Activated CD4-positive, alpha-beta T cell treated with anti-CD3 and anti-CD28 coated beads, Interleukin-2, amount 10 ng/mL, durations not matched to agents 24 days and 14 days (primary cell): ENCODE measurements at regions not wholly inside any gene's neighbourhood (a gene's known extent, or its start where the extent isn't known, plus 50 kb on each side); places are given as distances from the start of the nearest gene placed in this dataset.

Experiments
- DNase-seq: peaks from one replicate; pipeline ENCODE4 v3.0.0; 2022
- H3K27ac Mint-ChIP-seq: one replicate; pipeline ENCODE4 v1.8.0; 2022; ENCODE audit warnings: mild to moderate bottlenecking, mixed read lengths
- H3K27me3 Mint-ChIP-seq: one replicate; pipeline ENCODE4 v1.8.0; 2022; ENCODE audit warnings: mixed read lengths
- H3K36me3 Mint-ChIP-seq: one replicate; pipeline ENCODE4 v1.8.0; 2022; ENCODE audit warnings: low read depth, mild to moderate bottlenecking, mixed read lengths
- H3K4me1 Mint-ChIP-seq: one replicate; pipeline ENCODE4 v1.8.0; 2021; ENCODE audit warnings: mixed read lengths
- H3K4me3 Mint-ChIP-seq: one replicate; pipeline ENCODE4 v1.8.0; 2022; ENCODE audit warnings: mild to moderate bottlenecking, moderate library complexity, mixed read lengths
- H3K9me3 Mint-ChIP-seq: one replicate; pipeline ENCODE4 v1.8.0; 2021; ENCODE audit warnings: mixed read lengths
- intact Hi-C: fragments of 100-400 bp; cut with micrococcal nuclease; formaldehyde crosslinking; loops from one replicate; pipeline ENCODE4 v1.15.1; 2023

GRCh38 chr3:30069056-30069455 lies 537.3 kb upstream of the TGFBR2 start:
- DNase-seq = no peak
- no peaks in the 10 kb centered on the region for H3K27me3 Mint-ChIP-seq
- intact Hi-C loops = no loop called here
- H3K4me1 Mint-ChIP-seq = no peaks in the 10 kb centered on the region
- H3K9me3 Mint-ChIP-seq = peaks cover 11% of the 10 kb centered on the region
- H3K36me3 Mint-ChIP-seq = no peaks in the 10 kb centered on the region
- no peak overlapping the region for H3K27ac Mint-ChIP-seq
- H3K4me3 Mint-ChIP-seq = no peak overlapping the region

- H3K27me3 Mint-ChIP-seq = no peaks in the 10 kb centered on the region
- no peak overlapping the region for H3K4me3 Mint-ChIP-seq
- no peak overlapping the region for H3K27ac Mint-ChIP-seq
- peaks cover 2% of the 10 kb centered on the region for H3K4me1 Mint-ChIP-seq
- intact Hi-C loops = no loop called here
- peaks cover 7% of the 10 kb centered on the region for H3K9me3 Mint-ChIP-seq
- no peak for DNase-seq
- no peaks in the 10 kb centered on the region for H3K36me3 Mint-ChIP-seq
These were observed 533.4 kb upstream of the TGFBR2 start for GRCh38 chr3:30073040-30073439.

- no peak for DNase-seq
- H3K27me3 Mint-ChIP-seq = no peaks in the 10 kb centered on the region
- intact Hi-C loops = no loop called here
- H3K4me3 Mint-ChIP-seq = no peak overlapping the region
- H3K27ac Mint-ChIP-seq = no peak overlapping the region
- no peaks in the 10 kb centered on the region for H3K36me3 Mint-ChIP-seq
- H3K4me1 Mint-ChIP-seq = peaks cover 2% of the 10 kb centered on the region
- peaks cover 7% of the 10 kb centered on the region for H3K9me3 Mint-ChIP-seq
These were observed 532.8 kb upstream of the TGFBR2 start for GRCh38 chr3:30073622-30074021.

GRCh38 chr3:30075514-30075913 lies 530.9 kb upstream of the TGFBR2 start:
- Mint-ChIP-seq H3K4me1 (peaks cover 2% of the 10 kb centered on the region), H3K36me3 (no peaks in the 10 kb centered on the region), H3K4me3 (no peak overlapping the region), H3K9me3 (peaks cover 7% of the 10 kb centered on the region), H3K27ac (no peak overlapping the region), H3K27me3 (peaks cover under 1% of the 10 kb centered on the region)
- intact Hi-C loops = no loop called here
- DNase-seq = no peak

GRCh38 chr3:30076899-30077298 lies 529.5 kb upstream of the TGFBR2 start:
- Mint-ChIP-seq H3K36me3 (no peaks in the 10 kb centered on the region), H3K27me3 (peaks cover 1% of the 10 kb centered on the region), H3K4me3 (no peak overlapping the region), H3K9me3 (peaks cover 7% of the 10 kb centered on the region), H3K4me1 (peaks cover 2% of the 10 kb centered on the region), H3K27ac (no peak overlapping the region)
- no peak for DNase-seq
- intact Hi-C loops = no loop called here

GRCh38 chr3:30077746-30078145 lies 528.7 kb upstream of the TGFBR2 start:
- H3K4me1 Mint-ChIP-seq = peaks cover 2% of the 10 kb centered on the region
- H3K36me3 Mint-ChIP-seq = no peaks in the 10 kb centered on the region
- H3K4me3 Mint-ChIP-seq = no peak overlapping the region
- intact Hi-C loops = no loop called here
- DNase-seq = no peak
- peaks cover 3% of the 10 kb centered on the region for H3K27me3 Mint-ChIP-seq
- H3K27ac Mint-ChIP-seq = no peak overlapping the region
- H3K9me3 Mint-ChIP-seq = peaks cover 7% of the 10 kb centered on the region

- intact Hi-C loops = no loop called here
- no peak overlapping the region for H3K27ac Mint-ChIP-seq
- no peaks in the 10 kb centered on the region for H3K36me3 Mint-ChIP-seq
- H3K27me3 Mint-ChIP-seq = peaks cover 3% of the 10 kb centered on the region
- H3K9me3 Mint-ChIP-seq = peaks cover 7% of the 10 kb centered on the region
- H3K4me3 Mint-ChIP-seq = no peak overlapping the region
- DNase-seq = no peak
- H3K4me1 Mint-ChIP-seq = peaks cover 2% of the 10 kb centered on the region
These were observed 527.7 kb upstream of the TGFBR2 start for GRCh38 chr3:30078736-30079135.

- peaks cover 1% of the 10 kb centered on the region for H3K4me1 Mint-ChIP-seq
- H3K4me3 Mint-ChIP-seq = no peak overlapping the region
- intact Hi-C loops = no loop called here
- H3K27ac Mint-ChIP-seq = no peak overlapping the region
- DNase-seq = no peak
- no peaks in the 10 kb centered on the region for H3K9me3 Mint-ChIP-seq
- H3K27me3 Mint-ChIP-seq = peaks cover 14% of the 10 kb centered on the region
- H3K36me3 Mint-ChIP-seq = no peaks in the 10 kb centered on the region
These were observed 524.5 kb upstream of the TGFBR2 start for GRCh38 chr3:30081904-30082303.

- Mint-ChIP-seq H3K4me1 (peaks cover 1% of the 10 kb centered on the region), H3K27me3 (peaks cover 16% of the 10 kb centered on the region), H3K9me3 (no peaks in the 10 kb centered on the region), H3K4me3 (no peak overlapping the region), H3K27ac (no peak overlapping the region), H3K36me3 (no peaks in the 10 kb centered on the region)
- intact Hi-C loops = no loop called here
- DNase-seq = no peak
These were observed 523.7 kb upstream of the TGFBR2 start for GRCh38 chr3:30082652-30083051.

- Mint-ChIP-seq H3K4me1 (peaks cover 1% of the 10 kb centered on the region), H3K27me3 (peaks cover 17% of the 10 kb centered on the region), H3K9me3 (no peaks in the 10 kb centered on the region), H3K4me3 (no peak overlapping the region), H3K27ac (no peak overlapping the region), H3K36me3 (no peaks in the 10 kb centered on the region)
- intact Hi-C loops = no loop called here
- no peak for DNase-seq
These were observed 523.1 kb upstream of the TGFBR2 start for GRCh38 chr3:30083315-30083714.

GRCh38 chr3:30084316-30084715 lies 522.1 kb upstream of the TGFBR2 start:
- no peak overlapping the region for H3K27ac Mint-ChIP-seq
- intact Hi-C loops = no loop called here
- no peaks in the 10 kb centered on the region for H3K9me3 Mint-ChIP-seq
- no peak overlapping the region for H3K4me3 Mint-ChIP-seq
- H3K27me3 Mint-ChIP-seq = peaks cover 17% of the 10 kb centered on the region
- no peaks in the 10 kb centered on the region for H3K36me3 Mint-ChIP-seq
- DNase-seq = peak; percentile 10
- H3K4me1 Mint-ChIP-seq = peaks cover 1% of the 10 kb centered on the region

GRCh38 chr3:30084971-30085403 lies 521.4 kb upstream of the TGFBR2 start:
- Mint-ChIP-seq H3K27ac (no peak overlapping the region), H3K4me3 (no peak overlapping the region), H3K36me3 (no peaks in the 10 kb centered on the region), H3K4me1 (peaks cover 1% of the 10 kb centered on the region), H3K9me3 (no peaks in the 10 kb centered on the region), H3K27me3 (peaks cover 17% of the 10 kb centered on the region)
- peak; percentile 45 for DNase-seq
- intact Hi-C loops = no loop called here

GRCh38 chr3:30085486-30085885 lies 520.9 kb upstream of the TGFBR2 start:
- Mint-ChIP-seq H3K4me1 (peaks cover 1% of the 10 kb centered on the region), H3K9me3 (no peaks in the 10 kb centered on the region), H3K36me3 (no peaks in the 10 kb centered on the region), H3K27me3 (peaks cover 20% of the 10 kb centered on the region), H3K4me3 (no peak overlapping the region), H3K27ac (no peak overlapping the region)
- intact Hi-C loops = no loop called here
- DNase-seq = peak; percentile 8

- intact Hi-C loops = no loop called here
- peaks cover 12% of the 10 kb centered on the region for H3K27me3 Mint-ChIP-seq
- H3K36me3 Mint-ChIP-seq = no peaks in the 10 kb centered on the region
- H3K4me1 Mint-ChIP-seq = no peaks in the 10 kb centered on the region
- peaks cover 10% of the 10 kb centered on the region for H3K9me3 Mint-ChIP-seq
- no peak overlapping the region for H3K27ac Mint-ChIP-seq
- no peak for DNase-seq
- H3K4me3 Mint-ChIP-seq = no peak overlapping the region
These were observed 514.7 kb upstream of the TGFBR2 start for GRCh38 chr3:30091686-30092085.

- H3K9me3 Mint-ChIP-seq = peaks cover 10% of the 10 kb centered on the region
- intact Hi-C loops = no loop called here
- no peak for DNase-seq
- H3K27ac Mint-ChIP-seq = no peak overlapping the region
- H3K4me3 Mint-ChIP-seq = no peak overlapping the region
- H3K4me1 Mint-ChIP-seq = no peaks in the 10 kb centered on the region
- H3K27me3 Mint-ChIP-seq = peaks cover 10% of the 10 kb centered on the region
- no peaks in the 10 kb centered on the region for H3K36me3 Mint-ChIP-seq
These were observed 509.3 kb upstream of the TGFBR2 start for GRCh38 chr3:30097022-30097650.
